GM10248 (cell line): ENCODE measurements at regions not wholly inside any gene's neighbourhood (a gene's known extent, or its start where the extent isn't known, plus 50 kb on each side); places are given as distances from the start of the nearest gene placed in this dataset.

Experiments used
- CTCF ChIA-PET: fragments of 300-600 bp; sonication (Branson Sonifier 250); formaldehyde crosslinking; extraction: SDS; loops from one replicate; lab custom pipeline; 2021; ENCODE audit warnings: antibody characterized with exemption; lab: Yijun Ruan, JAX
- POLR2A ChIA-PET: fragments of 350-650 bp; sonication (Branson Sonifier 250); formaldehyde crosslinking; extraction: SDS; loops from one replicate; lab custom pipeline; 2020; ENCODE audit warnings: antibody characterized with exemption; lab: Yijun Ruan, JAX
- DNase-seq: peaks from one replicate; pipeline ENCODE4 v3.0.0; 2012; ENCODE audit errors: extremely low spot score
- CTCF ChIP-seq: IDR thresholded peaks from 2 replicates; pipeline ENCODE4 v1.5.1; 2012; ENCODE audit warnings: mild to moderate bottlenecking, low read depth; ENCODE audit errors: extremely low read depth, missing control alignments, control extremely low read depth

GRCh38 chr14:87233806-87234384 is 759.1 kb downstream of the GALC start:
- DNase-seq, result no peak
- no peak for TF ChIP-seq CTCF
- POLR2A ChIA-PET, result no interaction called here
- CTCF ChIA-PET, result no interaction called here

- DNase-seq, result no peak
- ChIA-PET POLR2A (no interaction called here), CTCF (interaction anchor here (1.2 kb wide), 1 partner anchor 18 kb away, joined by 3 read pairs; no protein-coding TSS in a partner anchor)
- TF ChIP-seq CTCF, result no peak
Measured at GRCh38 chr14:87233266-87233665, 759.7 kb downstream of the GALC start.

DNA sequence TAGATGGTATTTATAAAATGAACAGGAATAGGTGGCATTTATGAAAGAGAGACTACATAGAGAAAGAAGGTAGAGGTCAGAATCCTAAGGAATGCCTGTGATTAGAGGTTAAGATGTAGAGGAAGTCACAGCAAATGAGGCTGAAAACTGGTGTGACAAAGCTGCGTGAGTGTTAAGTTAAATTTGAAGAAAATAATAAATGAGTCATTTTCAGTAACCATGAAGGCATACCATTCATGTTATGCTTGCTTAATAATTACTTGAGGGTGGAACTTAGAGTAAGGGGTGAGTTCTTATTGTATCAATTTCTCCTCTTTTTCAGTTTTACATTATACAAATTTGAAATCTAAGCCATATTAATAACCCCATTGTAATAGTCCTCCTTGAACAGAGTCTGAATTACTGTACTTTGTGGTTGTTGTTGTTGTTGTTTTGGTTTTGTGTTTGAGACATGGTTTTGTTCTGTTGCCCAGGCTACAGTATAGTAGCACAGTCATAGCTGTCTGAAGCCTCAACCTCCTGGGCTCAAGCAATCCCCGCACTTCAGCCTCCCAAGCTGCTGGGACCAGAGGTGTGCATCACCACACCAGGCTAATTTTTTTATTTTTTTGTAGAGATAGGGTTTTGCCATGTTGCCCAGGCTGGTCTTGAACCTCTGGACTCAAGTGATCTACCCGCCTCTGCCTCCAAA is 761.5 kb downstream of the GALC start:
- ChIA-PET POLR2A (no interaction called here), CTCF (no interaction called here)
- no peak for DNase-seq
- TF ChIP-seq CTCF, result no peak

GRCh38 chr14:87230726-87231125 is 762.3 kb downstream of the GALC start:
- DNase-seq, result no peak
- POLR2A ChIA-PET, result no interaction called here
- CTCF ChIA-PET, result no interaction called here
- no peak for TF ChIP-seq CTCF

- CTCF ChIA-PET, result no interaction called here
- no peak for DNase-seq
- POLR2A ChIA-PET, result no interaction called here
- no peak for TF ChIP-seq CTCF
Measured at GRCh38 chr14:87229131-87229530, 763.9 kb downstream of the GALC start.

DNA sequence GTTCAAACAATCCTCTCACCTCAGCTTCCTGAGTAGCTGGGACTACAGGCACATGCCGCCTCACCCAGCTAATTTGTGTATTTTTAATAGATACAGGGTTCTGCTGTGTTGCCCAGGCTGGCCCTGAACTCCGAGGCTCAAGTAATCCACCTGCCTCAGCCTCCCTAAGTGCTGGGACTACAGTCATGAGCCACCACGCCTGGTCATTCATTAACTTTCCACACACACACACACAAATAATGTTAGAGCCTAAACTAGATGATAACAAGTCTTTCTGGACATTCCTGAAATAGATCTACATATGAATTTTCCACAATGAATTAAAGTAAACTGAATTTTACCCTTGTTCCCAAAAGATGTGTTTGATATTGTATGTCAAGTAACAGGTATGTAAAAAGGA is 776.0 kb downstream of the GALC start:
- no peak for DNase-seq
- ChIA-PET CTCF (interaction anchor here (0.8 kb wide), 1 partner anchor 8 kb away, joined by 3 read pairs; no protein-coding TSS in a partner anchor), POLR2A (no interaction called here)
- TF ChIP-seq CTCF, result no peak
